HEK293 (cell line): ENCODE measurements at regions not wholly inside any gene's neighbourhood (a gene's known extent, or its start where the extent isn't known, plus 50 kb on each side); places are given as distances from the start of the nearest gene placed in this dataset.

Source experiments
- CTCF ChIA-PET: fragments of 350-600 bp; formaldehyde crosslinking; extraction: SDS; loops from one replicate; lab custom pipeline; 2021; ENCODE audit warnings: antibody characterized with exemption; lab: Yijun Ruan, JAX
- POLR2A ChIA-PET: fragments of 300-600 bp; formaldehyde crosslinking; extraction: SDS; loops from one replicate; lab custom pipeline; 2020; ENCODE audit warnings: antibody characterized with exemption, inconsistent platforms; lab: Yijun Ruan, JAX
- H3K27ac ChIP-seq: fragments of 200-500 bp; sonication (Bioruptor generic); 2 replicates; pipeline ENCODE4 v1.5.1; 2014; ENCODE audit warnings: low read depth, low read length, control low read depth, inconsistent platforms; ENCODE audit errors: extremely low read depth
- H3K36me3 ChIP-seq, 2 experiments: fragments of 200-500 bp in 1 of 2; sonication (Bioruptor generic) in 1 of 2; 1 replicate in 1 of 2; 2 replicates in 1 of 2; pipeline ENCODE4 v1.5.1; 2014 to 2017; ENCODE audit warnings: inconsistent platforms in 2 of 2, low read length in 2 of 2; ENCODE audit not compliant: control insufficient read depth in 2 of 2, insufficient read depth in 1 of 2
- H3K4me1 ChIP-seq: fragments of 200-500 bp; sonication (Bioruptor generic); 2 replicates; pipeline ENCODE4 v1.5.1; 2014; ENCODE audit warnings: mild to moderate bottlenecking, low read length, inconsistent platforms; ENCODE audit not compliant: control insufficient read depth, insufficient read depth
- H3K4me3 ChIP-seq: 2 replicates; pipeline ENCODE4 v1.5.1; 2011; ENCODE audit warnings: low read depth, mild to moderate bottlenecking, control low read depth, low read length, moderate library complexity
- H3K9me3 ChIP-seq: fragments of 200-500 bp; sonication (Bioruptor generic); 2 replicates; pipeline ENCODE4 v1.5.1; 2014; ENCODE audit warnings: low read depth, low read length, inconsistent platforms; ENCODE audit not compliant: control insufficient read depth, insufficient read depth
- EGR2 ChIP-seq: fragments of 450-650 bp; formaldehyde crosslinking; IDR thresholded peaks from 2 replicates; pipeline ENCODE4 v1.5.1; 2016; ENCODE audit warnings: low read depth, missing biosample characterization, missing genetic modification characterization
- ELK4 ChIP-seq: IDR thresholded peaks from 2 replicates; pipeline ENCODE4 v1.6.1; 2011; ENCODE audit warnings: mild to moderate bottlenecking, low read depth, low read length, borderline replicate concordance
- RBAK ChIP-seq: fragments of 450-650 bp; formaldehyde crosslinking; IDR thresholded peaks from 2 replicates; pipeline ENCODE4 v1.5.1; 2016; ENCODE audit warnings: missing biosample characterization, missing genetic modification characterization
- REPIN1 ChIP-seq: fragments of 450-650 bp; formaldehyde crosslinking; IDR thresholded peaks from 2 replicates; pipeline ENCODE4 v1.5.1; 2017; ENCODE audit warnings: missing biosample characterization, missing genetic modification characterization, low read depth
- TCF7L2 ChIP-seq: IDR thresholded peaks from 2 replicates; pipeline ENCODE4 v1.6.1; 2011; ENCODE audit warnings: low read depth, mild to moderate bottlenecking, inconsistent platforms, low read length, moderate library complexity, borderline replicate concordance
- TSHZ1 ChIP-seq: fragments of 450-650 bp; formaldehyde crosslinking; IDR thresholded peaks from 2 replicates; pipeline ENCODE4 v1.5.1; 2016; ENCODE audit warnings: missing biosample characterization, missing genetic modification characterization, borderline replicate concordance
- YY2 ChIP-seq: fragments of 450-650 bp; formaldehyde crosslinking; IDR thresholded peaks from 2 replicates; pipeline ENCODE4 v1.5.1; 2016; ENCODE audit warnings: missing biosample characterization, missing genetic modification characterization
- ZBTB20 ChIP-seq: fragments of 450-650 bp; formaldehyde crosslinking; IDR thresholded peaks from 2 replicates; pipeline ENCODE4 v1.5.1; 2016; ENCODE audit warnings: missing biosample characterization, missing genetic modification characterization
- ZBTB6 ChIP-seq: fragments of 450-650 bp; formaldehyde crosslinking; IDR thresholded peaks from 2 replicates; pipeline ENCODE4 v1.5.1; 2017; ENCODE audit warnings: missing biosample characterization, missing genetic modification characterization
- ZEB2 ChIP-seq: fragments of 450-650 bp; formaldehyde crosslinking; IDR thresholded peaks from 2 replicates; pipeline ENCODE4 v1.5.1; 2016; ENCODE audit warnings: missing biosample characterization, missing genetic modification characterization
- ZFP41 ChIP-seq: fragments of 450-650 bp; formaldehyde crosslinking; IDR thresholded peaks from 2 replicates; pipeline ENCODE4 v1.5.1; 2016; ENCODE audit warnings: missing biosample characterization, missing genetic modification characterization, borderline replicate concordance
- ZNF18 ChIP-seq: fragments of 450-650 bp; formaldehyde crosslinking; IDR thresholded peaks from 2 replicates; pipeline ENCODE4 v1.5.1; 2016; ENCODE audit warnings: missing biosample characterization, missing genetic modification characterization
- ZNF223 ChIP-seq: fragments of 450-650 bp; formaldehyde crosslinking; IDR thresholded peaks from 2 replicates; pipeline ENCODE4 v1.5.1; 2016; ENCODE audit warnings: missing biosample characterization, missing genetic modification characterization
- ZNF266 ChIP-seq: fragments of 450-650 bp; formaldehyde crosslinking; IDR thresholded peaks from 2 replicates; pipeline ENCODE4 v1.5.1; 2016; ENCODE audit warnings: missing biosample characterization, missing genetic modification characterization, low read depth
- ZNF311 ChIP-seq: fragments of 450-650 bp; formaldehyde crosslinking; IDR thresholded peaks from 2 replicates; pipeline ENCODE4 v1.5.1; 2017; ENCODE audit warnings: missing biosample characterization, missing genetic modification characterization, borderline replicate concordance
- ZNF341 ChIP-seq: fragments of 450-650 bp; formaldehyde crosslinking; IDR thresholded peaks from 2 replicates; pipeline ENCODE4; 2016; ENCODE audit warnings: low read depth, missing biosample characterization, missing genetic modification characterization
- ZNF366 ChIP-seq: fragments of 450-650 bp; formaldehyde crosslinking; conservative IDR thresholded peaks from 2 replicates; pipeline ENCODE4 v1.5.1; 2016; ENCODE audit warnings: missing biosample characterization, missing genetic modification characterization
- ZNF394 ChIP-seq: fragments of 450-650 bp; formaldehyde crosslinking; IDR thresholded peaks from 2 replicates; pipeline ENCODE4 v1.5.1; 2016; ENCODE audit warnings: missing biosample characterization, missing genetic modification characterization, mild to moderate bottlenecking, moderate library complexity, borderline replicate concordance
- ZNF423 ChIP-seq: fragments of 450-650 bp; formaldehyde crosslinking; IDR thresholded peaks from 2 replicates; pipeline ENCODE4 v1.5.1; 2016; ENCODE audit warnings: missing biosample characterization, missing genetic modification characterization
- ZNF433 ChIP-seq: fragments of 450-650 bp; formaldehyde crosslinking; IDR thresholded peaks from 2 replicates; pipeline ENCODE4 v1.5.1; 2016; ENCODE audit warnings: missing biosample characterization, missing genetic modification characterization, low read depth
- ZNF529 ChIP-seq: fragments of 450-650 bp; formaldehyde crosslinking; IDR thresholded peaks from 2 replicates; pipeline ENCODE4 v1.5.1; 2017; ENCODE audit warnings: missing genetic modification characterization, missing biosample characterization; ENCODE audit not compliant: insufficient replicate concordance
- ZNF585B ChIP-seq: fragments of 450-650 bp; formaldehyde crosslinking; IDR thresholded peaks from 2 replicates; pipeline ENCODE4 v1.5.1; 2016; ENCODE audit warnings: missing biosample characterization, missing genetic modification characterization
- ZNF610 ChIP-seq: fragments of 450-650 bp; formaldehyde crosslinking; IDR thresholded peaks from 2 replicates; pipeline ENCODE4 v1.5.1; 2016; ENCODE audit warnings: missing biosample characterization, missing genetic modification characterization, borderline replicate concordance
- ZNF623 ChIP-seq: fragments of 450-650 bp; formaldehyde crosslinking; IDR thresholded peaks from 2 replicates; pipeline ENCODE4 v1.5.1; 2016; ENCODE audit warnings: missing biosample characterization, missing genetic modification characterization
- ZNF768 ChIP-seq: fragments of 450-650 bp; formaldehyde crosslinking; IDR thresholded peaks from 2 replicates; pipeline ENCODE4 v1.5.1; 2018; ENCODE audit warnings: missing biosample characterization, mild to moderate bottlenecking, missing genetic modification characterization
- ZNF791 ChIP-seq: fragments of 450-650 bp; formaldehyde crosslinking; IDR thresholded peaks from 2 replicates; pipeline ENCODE4 v1.5.1; 2016; ENCODE audit warnings: missing biosample characterization, missing genetic modification characterization

- TF ChIP-seq ZNF394 (tag by site-specific recombination) (no peak), REPIN1 (tag by site-specific recombination) (no peak)
Measured at GRCh38 chr14:86373886-86374285, 843.9 kb downstream of the FLRT2 start (continued).

- no peak overlapping the region for H3K27ac ChIP-seq
- TF ChIP-seq ZNF585B (tag by site-specific recombination) (peak; percentile 76), ZNF341 (no peak)
- TF ChIP-seq, all 188 proteins: peak for 1
- H3K4me3 ChIP-seq: no peak overlapping the region
- CTCF ChIA-PET: no interaction called here
- H3K9me3 ChIP-seq: no peaks in the 10 kb centered on the region
- POLR2A ChIA-PET: no interaction called here
- H3K4me1 ChIP-seq: no peaks in the 10 kb centered on the region
- no peaks in the 10 kb centered on the region for H3K36me3 ChIP-seq
Measured at GRCh38 chr14:86372402-86372801, 842.5 kb downstream of the FLRT2 start.

- TF ChIP-seq TCF7L2 (no peak), ZNF311 (tag by site-specific recombination) (no peak), ZNF366 (no peak), ELK4 (no peak), ZNF266 (no peak), ZNF433 (no peak), ZNF529 (tag by site-specific recombination) (no peak), ZEB2 (tag by site-specific recombination) (no peak), RBAK (tag by site-specific recombination) (no peak), ZNF18 (tag by site-specific recombination) (no peak), ZNF610 (tag by site-specific recombination) (no peak), ZNF223 (tag by site-specific recombination) (no peak), ZNF423 (tag by site-specific recombination) (no peak), ZNF768 (no peak), ZBTB20 (tag by site-specific recombination) (no peak), EGR2 (no peak)
- ChIA-PET CTCF (interaction anchor here (0.6 to 0.7 kb wide), 2 partner anchors 1272 to 1931 kb away, joined by 3 read pairs; no protein-coding TSS in a partner anchor), POLR2A (no interaction called here)
- H3K9me3 ChIP-seq: no peaks in the 10 kb centered on the region
- H3K36me3 ChIP-seq: no peaks in the 10 kb centered on the region
- H3K4me3 ChIP-seq: no peak overlapping the region
- no peaks in the 10 kb centered on the region for H3K4me1 ChIP-seq
- no peak overlapping the region for H3K27ac ChIP-seq
Measured at GRCh38 chr14:86364634-86365033, 834.7 kb downstream of the FLRT2 start.

- H3K4me3 ChIP-seq: no peak overlapping the region
- H3K9me3 ChIP-seq: no peaks in the 10 kb centered on the region
- no peaks in the 10 kb centered on the region for H3K36me3 ChIP-seq
- ChIA-PET CTCF (interaction anchor here (0.6 kb wide), 1 partner anchor 1119 kb away, joined by 3 read pairs; no protein-coding TSS in a partner anchor), POLR2A (no interaction called here)
- H3K4me1 ChIP-seq: no peaks in the 10 kb centered on the region
- no peak overlapping the region for H3K27ac ChIP-seq
- no peak for TF ChIP-seq YY2 (tag by site-specific recombination)
- no peak for TF ChIP-seq TSHZ1
- TF ChIP-seq ZBTB6 (tag by site-specific recombination): no peak
- TF ChIP-seq ZNF623 (tag by site-specific recombination): no peak
- no peak for TF ChIP-seq ZNF791 (tag by site-specific recombination)
- TF ChIP-seq ZFP41 (tag by site-specific recombination): no peak
Measured at GRCh38 chr14:86363576-86363975, 833.6 kb downstream of the FLRT2 start.
